GM03348 (cell line): ENCODE measurements at regions not wholly inside any gene's neighbourhood (a gene's known extent, or its start where the extent isn't known, plus 50 kb on each side); places are given as distances from the start of the nearest gene placed in this dataset.

Experiments
- DNase-seq: peaks from one replicate; pipeline ENCODE4 v3.0.0; 2012; ENCODE audit warnings: low spot score

DNA sequence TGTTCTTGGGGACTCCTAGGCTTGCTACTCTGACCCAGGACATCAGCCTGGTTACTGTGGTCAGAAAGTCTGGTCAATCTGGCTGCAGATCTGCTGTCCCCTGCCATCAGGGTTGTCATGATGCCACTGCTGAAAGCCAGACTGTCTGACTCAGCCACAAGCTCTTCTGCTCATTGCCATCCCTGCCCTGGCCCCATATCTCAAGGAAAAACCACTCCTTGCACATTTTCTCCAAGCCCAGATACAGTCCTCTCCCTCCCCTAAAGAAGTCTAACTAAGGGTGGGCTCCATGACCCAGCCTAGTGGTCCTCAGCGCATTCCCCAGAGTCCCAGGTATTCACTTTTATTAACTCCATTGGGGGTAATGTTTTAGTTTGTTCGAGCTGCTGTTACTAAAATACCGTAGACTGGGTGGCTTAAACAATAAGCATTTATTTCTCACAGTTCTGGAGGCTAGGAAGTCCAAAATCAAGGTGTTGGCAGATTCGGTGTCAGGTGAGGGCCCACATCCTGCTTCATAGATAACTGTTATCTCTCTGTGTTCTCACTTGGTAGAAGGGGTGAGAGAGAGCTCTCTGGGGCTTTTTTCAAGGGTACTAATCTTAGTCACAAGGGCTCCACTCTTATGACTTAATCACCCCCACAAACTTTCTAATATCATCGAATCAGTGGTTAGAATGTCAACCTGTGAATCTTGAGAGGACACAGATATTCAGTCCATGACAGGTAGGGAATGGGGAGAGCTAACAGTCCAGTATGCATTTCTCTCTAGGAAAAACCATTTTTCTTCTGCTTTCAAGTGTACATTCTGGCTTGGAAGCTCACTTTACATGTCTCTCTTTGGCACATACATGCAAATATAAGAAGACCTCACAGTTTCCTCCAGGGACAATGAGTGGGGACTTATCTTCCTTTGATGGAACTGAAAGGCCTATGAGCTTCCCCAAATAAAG, 94.8 kb upstream of the CXCR4 start:
- no peak for DNase-seq

DNA sequence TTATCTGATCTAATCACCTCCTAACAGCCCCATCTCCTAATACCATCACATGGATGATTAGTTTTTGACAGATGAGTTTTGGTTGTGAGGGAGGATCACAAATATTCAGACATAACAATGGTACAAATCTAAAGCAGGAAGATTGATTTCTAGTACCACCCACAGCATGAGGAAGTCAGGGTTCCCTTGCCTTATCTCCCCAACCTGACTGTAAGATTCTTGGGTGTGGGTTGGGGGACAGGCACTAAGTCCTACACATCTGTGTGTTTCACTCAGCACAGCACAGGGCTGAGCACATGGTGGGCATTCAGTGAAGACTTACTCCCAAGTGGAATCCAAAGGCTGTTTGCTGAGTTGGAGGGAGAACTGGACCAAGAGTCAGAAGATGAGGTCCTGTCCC, 93.8 kb upstream of the CXCR4 start:
- no peak for DNase-seq

DNA sequence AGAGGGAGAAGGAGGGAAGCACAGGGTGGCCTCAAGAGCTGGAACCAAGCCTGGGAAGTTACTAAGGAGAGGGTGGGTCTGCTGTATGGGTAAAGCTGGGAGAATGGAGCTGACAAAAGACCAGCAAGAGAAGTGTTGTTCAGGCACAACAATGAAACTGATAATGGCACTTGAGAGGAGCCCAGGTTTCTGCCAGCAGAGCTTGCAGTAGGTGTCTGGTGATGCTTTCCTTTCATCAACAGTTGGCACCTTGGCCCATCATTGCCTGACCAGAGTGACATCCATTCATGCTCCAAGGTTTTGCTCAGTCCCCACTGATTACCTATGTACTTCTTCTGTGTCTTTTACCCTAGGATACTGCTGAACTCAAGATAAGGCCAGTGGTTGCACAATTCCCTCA, 92.9 kb upstream of the CXCR4 start:
- DNase-seq = no peak

DNA sequence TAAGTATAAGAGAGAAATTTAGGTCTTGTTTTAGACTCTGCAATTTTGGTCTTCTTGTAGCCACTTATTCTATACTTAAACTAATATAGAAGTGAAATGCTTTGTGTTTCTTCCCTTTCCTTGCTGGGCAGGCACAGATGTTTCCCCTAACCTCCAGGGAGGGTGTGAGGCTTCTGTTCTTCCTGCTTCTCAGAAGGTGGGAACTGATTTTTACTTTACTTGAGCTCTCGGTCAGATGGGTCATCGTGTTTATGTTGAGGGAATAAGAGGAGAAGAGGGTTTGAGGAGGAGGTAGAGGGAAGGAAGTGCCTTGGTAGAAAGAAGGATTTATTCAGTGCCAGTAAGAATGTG, 92.5 kb upstream of the CXCR4 start:
- no peak for DNase-seq

DNA sequence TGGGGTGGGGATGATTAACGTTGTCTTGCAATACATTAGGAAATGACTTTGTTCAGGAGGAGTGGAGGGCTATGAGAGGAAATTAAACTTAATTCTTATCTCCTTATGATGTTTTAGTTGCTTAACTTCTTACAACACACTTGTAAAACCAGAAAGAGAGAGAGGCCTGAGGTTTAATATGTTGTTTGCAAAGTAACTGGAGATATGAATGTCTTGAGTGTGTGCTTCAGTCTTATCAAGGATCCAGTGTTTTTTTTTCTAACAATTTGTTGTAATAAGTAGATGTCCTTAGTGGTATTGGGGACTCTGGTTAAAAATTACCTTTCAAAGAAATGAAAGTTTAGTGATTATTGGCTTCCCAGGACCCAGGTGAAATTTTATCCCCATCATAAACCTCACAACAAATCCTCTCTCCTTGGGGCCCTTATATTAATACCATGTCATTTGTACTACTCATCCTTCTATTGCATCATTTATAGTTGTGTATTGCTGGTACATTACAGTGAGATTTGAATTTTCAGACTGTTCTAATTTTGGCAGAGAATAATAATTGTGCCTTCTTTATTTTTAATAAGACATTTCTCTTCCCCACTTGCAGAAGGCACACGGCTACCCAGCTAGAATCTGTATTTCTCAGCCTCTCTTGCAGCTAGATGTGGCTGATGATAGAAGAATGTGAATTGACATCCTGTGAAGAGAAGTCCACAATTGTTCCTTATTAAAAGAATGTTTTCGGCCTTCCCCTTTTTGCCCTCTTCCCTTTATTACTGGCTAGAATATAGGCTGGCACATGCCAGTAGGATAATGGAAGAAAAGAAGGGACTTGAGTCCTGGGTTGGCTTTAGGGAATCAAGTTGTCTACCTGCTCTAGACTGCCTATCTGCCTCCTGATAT, 91.9 kb upstream of the CXCR4 start:
- DNase-seq = no peak

DNA sequence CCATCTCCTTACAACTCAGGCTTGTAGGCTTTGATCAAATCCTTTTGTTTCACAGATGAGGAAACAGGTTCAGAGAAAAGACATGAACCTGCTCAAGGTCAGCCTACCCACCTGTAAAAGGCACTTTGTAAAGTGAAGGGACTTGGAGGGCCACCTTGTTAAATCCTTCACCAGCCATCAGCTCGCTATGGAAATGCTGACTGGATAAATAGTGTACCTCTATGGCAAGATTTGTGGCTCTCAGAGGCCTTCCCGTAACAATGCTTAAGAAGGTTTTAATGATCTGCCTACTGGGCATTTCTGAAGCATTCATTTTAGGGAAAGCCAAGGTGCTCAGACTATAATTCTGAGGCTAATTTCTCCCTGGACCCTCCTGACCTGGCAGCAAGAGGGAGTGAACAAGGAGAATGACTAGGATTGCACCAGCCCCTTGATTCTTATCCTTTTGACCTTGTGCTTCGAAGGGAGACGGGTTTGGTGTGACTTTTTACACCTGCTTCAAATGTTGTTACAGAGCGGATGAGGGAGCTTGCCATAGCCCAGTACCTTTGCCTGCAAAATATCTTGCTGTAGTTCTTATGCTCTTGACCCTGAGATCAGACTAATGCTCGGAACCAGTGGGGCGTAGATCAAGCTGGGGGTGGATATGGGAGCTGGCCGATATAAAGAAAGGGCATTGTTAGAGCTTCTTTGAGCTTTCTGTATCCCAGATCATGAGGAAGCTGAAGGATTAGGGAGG, 90.9 kb upstream of the CXCR4 start:
- no peak for DNase-seq

DNA sequence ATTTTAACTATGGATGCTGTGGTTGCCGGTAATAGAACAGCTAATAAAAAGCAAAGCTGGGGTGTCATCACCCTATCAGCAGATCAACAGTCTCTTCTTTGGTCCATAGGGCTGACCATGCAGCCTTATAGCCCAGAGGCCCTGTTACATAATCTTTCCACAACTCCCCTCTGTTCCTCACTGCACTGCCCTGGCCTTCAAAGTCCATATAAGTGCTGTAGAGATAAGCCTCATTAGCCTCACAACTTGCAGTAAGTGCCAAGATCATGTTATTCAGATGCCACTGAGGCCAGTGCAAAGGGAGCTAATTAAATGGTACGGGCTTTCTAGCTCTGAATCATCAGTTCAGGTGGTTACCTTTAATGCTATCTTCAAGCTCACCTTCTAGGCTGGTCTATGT, 89.7 kb upstream of the CXCR4 start:
- no peak for DNase-seq

DNA sequence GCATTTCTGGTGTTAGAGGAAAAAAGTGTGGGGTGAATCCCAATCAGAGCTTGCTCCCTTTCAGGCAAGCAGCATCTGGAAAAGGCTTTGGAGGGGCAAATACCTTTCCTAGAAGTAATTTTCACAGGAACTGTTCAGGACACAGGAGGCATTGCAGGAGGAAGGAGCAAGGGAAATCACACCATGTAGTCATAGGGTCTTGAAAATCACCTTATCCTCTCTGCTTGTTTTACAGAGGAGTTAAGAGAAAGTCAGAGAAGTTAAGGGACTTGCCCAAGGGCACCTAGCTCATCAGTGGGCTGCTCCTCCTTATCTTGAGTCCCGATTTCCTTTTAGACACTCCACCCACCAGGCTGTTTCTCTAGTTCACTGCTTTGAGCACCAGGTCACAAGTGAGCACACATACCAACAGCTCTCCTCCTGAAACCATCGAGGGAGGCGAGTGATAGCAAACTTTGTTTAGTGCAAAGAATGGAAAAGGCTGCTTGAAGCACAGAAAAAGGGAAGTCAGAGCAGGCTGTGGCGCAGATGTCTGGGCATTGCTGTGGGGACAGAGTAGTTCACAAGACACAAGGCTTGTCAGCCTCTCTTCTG, 89.2 kb upstream of the CXCR4 start:
- DNase-seq = no peak

DNA sequence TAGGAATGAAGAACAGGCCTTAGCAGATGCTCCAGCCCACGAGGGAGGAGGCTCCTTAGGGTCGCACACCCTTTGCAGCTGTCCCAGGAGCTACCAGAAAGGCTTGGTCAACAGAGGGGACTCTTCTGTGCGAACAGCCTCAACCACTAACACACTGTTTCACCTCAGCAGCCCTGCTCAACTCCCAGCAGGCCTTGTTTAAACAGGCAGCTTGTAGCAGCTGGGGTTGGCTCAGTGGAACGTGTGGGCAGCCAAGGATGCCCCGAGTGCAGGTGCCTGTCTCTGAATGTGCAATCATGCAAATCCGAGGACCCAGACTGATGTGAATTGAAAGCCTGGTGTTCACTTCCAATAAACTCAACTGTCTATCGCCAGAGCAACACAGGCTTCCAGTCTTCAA, 88.7 kb upstream of the CXCR4 start:
- DNase-seq = no peak

DNA sequence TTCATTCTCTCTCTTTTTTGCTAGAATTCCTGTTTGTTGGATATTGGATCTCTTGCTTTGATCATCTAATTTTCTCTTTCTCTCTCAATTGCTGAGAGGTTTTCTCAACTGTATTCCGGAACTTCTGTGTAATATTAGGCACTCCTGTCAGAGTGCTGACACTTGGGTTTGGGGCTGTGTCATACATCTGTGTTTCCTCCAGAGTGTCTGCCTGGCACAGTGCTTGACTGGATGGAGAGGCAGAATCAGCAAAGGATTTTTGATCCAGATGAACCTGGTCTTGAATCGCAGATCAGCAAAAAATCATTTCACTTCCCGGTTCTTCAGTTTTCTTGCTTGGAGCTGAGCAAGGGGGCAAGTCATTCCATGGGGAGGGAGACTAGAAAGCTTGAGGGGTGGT, 87.7 kb upstream of the CXCR4 start:
- DNase-seq = no peak

DNA sequence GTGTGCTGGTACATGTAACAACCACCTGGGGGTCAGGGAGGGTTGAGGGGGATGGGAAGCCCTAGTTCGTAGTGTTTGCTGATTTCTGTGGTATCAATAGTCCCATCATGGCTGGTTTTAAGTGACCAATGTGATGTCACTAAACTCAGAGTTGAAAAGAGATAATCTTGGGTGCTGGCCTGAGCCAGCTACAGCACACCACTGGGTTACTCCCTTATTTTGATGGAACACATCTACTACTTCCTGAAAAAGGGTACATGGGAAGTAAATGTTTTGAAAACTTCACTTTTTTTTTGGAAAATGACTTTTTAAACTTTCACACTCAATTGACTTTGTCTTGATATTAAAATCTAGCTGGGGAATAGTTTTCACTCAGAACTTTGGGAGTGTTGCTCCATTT, 87.0 kb upstream of the CXCR4 start:
- DNase-seq = no peak

DNA sequence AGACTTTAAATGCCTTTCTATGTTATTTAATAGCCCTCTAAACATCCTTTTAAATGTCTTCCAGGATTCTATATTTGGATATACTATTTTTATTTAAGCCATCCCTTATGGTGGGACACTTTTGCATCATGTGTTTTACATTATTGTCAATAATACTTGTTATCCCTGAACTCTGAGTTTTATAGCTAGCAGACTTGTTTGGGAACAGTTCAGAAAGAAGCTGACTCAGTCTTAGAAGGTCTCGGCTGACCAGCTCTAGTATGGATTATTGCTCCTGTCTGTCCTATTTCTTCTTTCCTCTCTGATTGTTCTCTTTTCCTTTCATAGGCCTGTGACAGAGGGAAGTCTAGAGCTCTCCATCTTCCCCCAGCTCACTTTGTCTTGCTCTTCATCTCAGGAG, 77.3 kb upstream of the CXCR4 start:
- no peak for DNase-seq

DNA sequence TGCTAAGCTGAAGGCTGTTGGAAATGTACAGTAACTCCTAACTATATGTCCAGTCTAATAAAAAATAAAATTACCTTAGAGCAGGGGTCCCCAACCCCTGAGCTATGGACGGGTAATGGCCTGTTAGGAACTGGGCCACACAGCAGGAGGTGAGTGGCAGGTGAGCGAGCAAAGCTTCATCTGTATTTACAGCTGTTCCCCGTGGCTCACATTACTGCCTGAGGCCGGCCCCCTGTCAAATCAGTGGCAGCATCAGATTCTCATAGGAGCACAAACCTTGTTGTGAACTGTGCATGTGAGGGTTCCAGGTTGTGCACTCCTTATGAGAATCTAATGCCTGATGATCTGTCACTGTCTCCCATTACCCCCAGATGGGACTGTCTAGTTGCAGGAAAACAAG, 73.1 kb upstream of the CXCR4 start:
- no peak for DNase-seq

DNA sequence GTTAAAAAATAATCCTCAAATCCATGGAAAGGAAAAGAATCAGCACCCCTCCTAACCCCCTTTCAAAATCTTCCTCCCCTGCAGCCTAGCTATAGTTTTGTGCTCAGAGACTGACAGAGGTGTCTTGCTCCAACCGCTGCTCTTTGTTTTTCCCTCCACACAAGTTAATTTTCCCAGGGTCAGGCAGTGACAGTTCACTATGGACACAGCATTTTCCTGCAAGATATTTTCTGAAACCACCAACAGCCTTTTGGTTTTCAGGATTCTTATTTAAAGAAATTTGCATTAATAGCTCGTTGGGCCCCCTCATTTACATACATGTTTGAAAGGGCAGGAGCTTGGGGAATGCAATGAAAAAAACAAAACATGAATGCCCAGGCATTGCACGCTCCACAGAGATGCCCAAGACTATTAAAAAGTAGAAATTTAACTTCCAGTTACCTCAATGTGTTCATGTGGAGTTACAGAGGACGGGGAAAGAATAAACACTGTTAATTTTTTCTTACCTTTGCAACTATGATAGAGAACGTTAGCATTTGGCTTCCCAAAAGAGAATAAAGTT, 71.4 kb upstream of the CXCR4 start:
- DNase-seq = no peak

DNA sequence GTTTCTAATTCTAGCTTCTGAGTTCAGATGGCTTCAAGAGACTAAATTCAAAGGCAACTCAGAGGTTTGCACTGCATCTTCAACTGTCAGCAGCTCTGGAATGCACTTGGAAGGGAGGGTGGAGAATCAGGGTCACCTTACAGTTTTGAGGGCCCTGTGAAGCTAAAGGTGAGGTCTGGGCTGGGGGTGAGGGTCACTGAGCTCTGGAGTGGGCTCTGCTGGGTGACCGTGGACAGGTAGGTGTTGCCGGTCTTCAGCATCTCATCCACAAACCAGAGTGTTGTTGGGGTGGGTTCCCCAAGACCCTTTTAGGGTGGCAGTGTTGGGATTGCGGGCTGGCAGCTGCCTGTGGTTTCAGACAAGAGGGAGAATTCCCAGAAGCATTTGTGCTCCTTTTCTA, 70.1 kb upstream of the CXCR4 start:
- no peak for DNase-seq

DNA sequence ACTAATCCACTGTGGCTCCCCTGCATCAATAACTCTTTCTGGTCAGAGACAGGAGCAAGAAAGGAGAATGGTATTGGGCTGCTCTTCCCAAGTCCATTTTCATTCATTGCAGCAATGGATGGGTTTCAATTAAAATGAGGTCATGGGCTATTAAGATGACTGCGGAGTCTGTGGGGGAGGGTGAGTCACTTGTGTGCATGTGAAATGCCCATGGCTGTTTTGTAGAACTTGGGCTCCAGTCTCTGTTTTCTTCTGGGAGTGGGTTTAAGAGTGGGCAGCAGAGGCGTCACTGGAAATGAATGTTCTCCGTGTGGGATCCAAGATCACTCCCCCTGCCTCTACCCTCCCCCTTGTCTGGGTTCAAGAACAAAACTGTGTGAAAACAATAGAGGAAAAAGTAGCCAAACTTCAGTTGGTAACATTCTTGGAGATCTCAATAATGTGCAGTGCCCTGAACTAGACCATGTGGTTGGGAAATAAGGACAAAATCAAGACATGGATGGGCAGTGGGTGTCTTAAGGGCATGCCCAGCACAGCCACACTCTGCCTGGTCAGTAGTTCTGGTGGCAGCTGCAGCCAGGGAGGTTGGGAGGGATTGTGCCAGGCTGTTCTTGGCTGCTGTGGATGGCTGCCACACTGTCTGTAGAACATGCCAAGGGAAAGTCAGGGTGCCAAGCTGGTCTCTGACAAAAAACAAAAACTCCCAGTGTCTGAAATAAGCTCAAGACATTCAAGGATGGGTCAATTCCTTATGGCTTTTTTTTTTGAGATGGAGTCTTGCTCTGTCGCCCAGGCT, 68.2 kb upstream of the CXCR4 start:
- no peak for DNase-seq

DNA sequence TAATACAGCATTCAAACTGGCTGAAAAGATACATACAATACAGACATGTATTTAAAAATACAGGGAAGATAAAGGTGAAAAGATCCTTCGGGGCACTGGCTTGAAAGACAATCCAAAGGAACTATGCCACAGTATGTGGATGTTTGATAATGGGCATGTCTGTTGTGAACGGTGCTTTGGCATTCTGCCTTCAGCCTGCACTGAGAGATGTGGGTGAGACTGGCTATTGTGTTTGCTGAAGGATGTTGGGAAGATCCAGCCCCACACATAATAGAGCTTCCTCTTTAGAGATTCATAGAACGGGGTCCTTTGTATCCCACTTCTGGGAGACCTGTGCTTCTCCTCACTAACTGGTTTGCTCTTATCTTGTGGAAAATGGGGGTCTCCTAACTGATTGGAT, 65.1 kb upstream of the CXCR4 start:
- no peak for DNase-seq

DNA sequence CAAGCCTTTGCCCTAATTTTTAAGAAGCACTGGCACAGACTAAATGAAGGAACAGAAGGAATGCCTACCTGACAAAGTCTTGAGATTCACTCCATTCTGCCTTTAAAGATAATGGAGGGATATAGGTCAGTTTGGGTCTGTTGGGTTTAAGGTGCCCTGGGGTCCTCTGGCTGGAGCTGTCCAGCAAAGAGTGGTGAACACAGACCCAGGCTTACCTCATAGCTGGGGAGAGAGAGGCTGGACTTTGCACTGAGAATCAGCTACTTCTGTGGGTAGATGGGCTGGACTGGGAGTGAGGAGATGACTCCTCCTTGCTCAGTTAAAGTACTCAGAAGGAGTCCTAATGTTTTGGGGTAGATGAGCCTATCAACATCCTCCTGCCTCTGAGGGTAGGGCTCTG, 64.4 kb upstream of the CXCR4 start:
- DNase-seq = no peak

DNA sequence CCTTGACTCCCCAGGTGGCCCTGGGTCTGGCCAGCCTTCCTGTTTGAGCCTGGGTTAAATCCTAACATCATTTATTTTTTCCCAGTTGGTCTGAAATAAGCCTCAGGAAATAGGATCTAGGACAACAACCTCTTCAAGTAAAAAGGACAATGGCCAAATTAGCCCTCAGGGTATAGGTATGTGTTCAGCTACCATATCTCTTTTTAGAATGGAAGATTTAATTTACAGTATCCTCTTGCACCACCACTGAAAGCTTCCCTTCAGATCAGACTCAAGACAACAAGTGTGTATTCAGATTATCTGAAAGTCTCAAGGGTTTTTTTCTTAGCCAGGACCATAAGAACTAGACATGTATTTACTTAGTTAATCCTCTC, 61.6 kb upstream of the CXCR4 start:
- DNase-seq = no peak

DNA sequence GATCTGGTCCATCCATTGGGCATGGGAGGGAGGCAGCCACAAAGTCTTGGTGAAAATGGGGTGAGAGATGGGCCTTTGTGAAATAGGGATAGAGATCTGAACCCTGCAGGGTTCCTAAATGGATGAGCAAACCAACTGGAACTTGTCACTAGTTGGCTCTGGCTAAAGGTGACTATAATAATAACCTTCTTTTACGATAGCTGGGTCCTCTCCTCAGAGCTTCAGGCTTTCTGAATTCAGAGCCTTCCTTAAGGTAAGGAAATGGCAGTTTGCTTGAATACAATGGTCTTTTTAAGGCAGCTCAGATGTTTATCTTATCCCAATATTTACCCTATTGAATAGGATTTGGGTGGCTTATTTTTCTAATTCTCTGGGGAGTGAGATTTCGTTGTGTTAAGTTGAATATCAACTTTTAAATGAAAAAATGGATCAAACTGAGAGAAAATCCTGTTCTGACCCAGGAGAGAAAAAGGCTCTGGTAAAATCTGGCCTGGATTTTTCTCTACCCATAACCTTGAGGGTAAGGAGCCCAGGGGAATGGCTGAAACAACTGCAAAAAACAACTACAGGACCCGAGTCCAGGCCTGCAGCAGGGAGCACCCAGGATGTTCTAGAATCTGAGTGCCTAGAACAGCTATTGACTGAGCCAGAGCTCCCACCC, 61.1 kb upstream of the CXCR4 start:
- no peak for DNase-seq

DNA sequence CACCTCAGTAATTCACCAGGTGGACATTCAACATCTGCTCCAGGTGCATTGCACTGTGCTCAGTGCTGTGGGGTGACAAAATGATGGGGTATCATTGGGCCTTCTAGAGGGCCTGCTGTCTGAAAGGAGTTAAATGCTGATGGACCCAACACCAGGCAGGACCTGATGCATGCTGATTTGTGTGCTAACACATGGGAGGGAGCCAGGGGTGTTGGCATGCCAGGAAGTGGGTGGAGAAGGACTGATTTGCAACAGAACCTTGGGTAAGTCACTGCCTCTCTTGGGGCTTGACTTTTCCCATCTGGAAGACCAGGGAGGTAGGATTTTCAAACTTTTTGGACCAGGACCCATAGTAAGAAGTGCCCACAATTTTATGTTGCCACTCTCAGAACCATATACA, 57.9 kb upstream of the CXCR4 start:
- DNase-seq = no peak
